ENCODE measurements at regions not wholly inside any gene's neighbourhood (a gene's known extent, or its start where the extent isn't known, plus 50 kb on each side); places are given as distances from the start of the nearest gene placed in this dataset.

DNA sequence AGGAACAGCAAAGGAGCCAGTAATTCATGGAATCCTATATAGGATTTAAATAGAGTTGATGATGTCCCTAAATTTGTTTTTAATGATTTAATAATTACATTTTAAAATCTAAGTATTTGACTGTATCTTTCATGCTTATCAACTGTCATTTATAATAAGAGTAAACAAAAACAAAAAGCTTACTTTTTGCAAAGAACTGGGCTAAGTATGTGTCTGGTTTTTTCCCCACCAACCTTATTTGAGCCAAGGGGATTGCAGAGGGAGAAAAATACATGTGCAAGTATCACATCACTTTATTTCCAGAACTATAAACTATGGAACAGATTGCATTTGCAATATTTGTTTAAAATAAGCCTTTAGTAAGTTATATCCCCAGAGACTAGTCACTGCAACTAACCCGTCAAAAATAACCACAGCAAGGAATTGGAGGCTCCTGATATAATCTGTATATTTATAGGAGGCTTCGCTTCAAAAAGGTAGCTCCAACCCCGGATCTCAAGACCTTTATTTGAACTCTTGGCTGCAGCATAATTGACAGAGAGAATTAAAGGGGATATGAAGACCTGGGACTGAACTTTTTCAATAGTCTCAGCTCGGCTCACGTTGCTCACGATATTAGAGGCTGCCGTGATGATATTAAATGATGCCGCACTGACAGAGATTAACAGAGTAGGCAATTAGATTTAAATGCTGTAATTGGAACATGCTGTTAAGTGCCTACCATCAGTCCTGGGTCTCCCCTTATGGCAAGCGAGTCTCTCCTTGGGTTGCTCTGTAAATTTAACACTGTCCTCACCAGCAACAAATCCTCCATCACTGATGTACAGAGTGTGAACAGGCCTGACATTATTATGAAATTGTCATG is 329.1 kb upstream of the NFIA start:
- H3K36me3 ChIP-seq (ENCODE audit: insufficient read depth, low read length), result no peaks in the 10 kb centered on the region
- no peak overlapping the region for H3K27ac ChIP-seq
- no peaks in the 10 kb centered on the region for H3K9me3 ChIP-seq (ENCODE audit: low read depth, low read length)
- no peak overlapping the region for H3K4me3 ChIP-seq
- H3K9ac ChIP-seq (ENCODE audit: insufficient read length), result no peak overlapping the region
- no peak for DNase-seq (ENCODE audit: low read depth, low spot score)
- TF ChIP-seq EZH2 (IDR thresholded peaks at IDR 0.05) (no peak), FOXP2 (optimal IDR thresholded peaks at IDR 0.05; ENCODE audit: control extremely low read depth, extremely low read length, insufficient read depth) (no peak), POLR2AphosphoS5 (IDR thresholded peaks at IDR 0.05; ENCODE audit: borderline replicate concordance, low read depth, low read length) (no peak)

DNA sequence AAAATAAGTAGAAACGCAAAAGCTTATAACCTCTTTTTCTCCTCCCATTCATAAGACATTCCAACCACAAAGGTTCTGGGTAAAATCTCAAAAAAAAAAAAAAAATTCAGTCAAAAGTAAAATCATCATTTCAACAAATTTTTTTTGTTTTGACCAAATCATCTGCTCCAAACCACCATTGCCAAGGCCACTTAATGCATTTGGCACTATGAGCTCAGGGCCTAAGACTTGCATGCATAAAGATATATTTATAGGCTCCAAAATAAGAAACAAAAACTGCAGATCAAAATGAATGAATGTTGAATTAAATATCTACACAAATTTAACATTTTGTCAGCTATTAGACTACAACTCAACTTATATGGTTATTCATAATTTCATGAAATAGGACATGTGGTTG is 331.1 kb upstream of the NFIA start:
- TF ChIP-seq POLR2AphosphoS5 (IDR thresholded peaks at IDR 0.05; ENCODE audit: borderline replicate concordance, low read depth, low read length), result no peak
- TF ChIP-seq FOXP2 (optimal IDR thresholded peaks at IDR 0.05; ENCODE audit: control extremely low read depth, extremely low read length, insufficient read depth), result no peak
- TF ChIP-seq EZH2 (IDR thresholded peaks at IDR 0.05), result no peak
- no peak overlapping the region for H3K27ac ChIP-seq
- no peak overlapping the region for H3K4me3 ChIP-seq
- no peak for DNase-seq (ENCODE audit: low read depth, low spot score)
- H3K9me3 ChIP-seq (ENCODE audit: low read depth, low read length), result no peaks in the 10 kb centered on the region
- no peak overlapping the region for H3K9ac ChIP-seq (ENCODE audit: insufficient read length)
- no peaks in the 10 kb centered on the region for H3K36me3 ChIP-seq (ENCODE audit: insufficient read depth, low read length)

DNA sequence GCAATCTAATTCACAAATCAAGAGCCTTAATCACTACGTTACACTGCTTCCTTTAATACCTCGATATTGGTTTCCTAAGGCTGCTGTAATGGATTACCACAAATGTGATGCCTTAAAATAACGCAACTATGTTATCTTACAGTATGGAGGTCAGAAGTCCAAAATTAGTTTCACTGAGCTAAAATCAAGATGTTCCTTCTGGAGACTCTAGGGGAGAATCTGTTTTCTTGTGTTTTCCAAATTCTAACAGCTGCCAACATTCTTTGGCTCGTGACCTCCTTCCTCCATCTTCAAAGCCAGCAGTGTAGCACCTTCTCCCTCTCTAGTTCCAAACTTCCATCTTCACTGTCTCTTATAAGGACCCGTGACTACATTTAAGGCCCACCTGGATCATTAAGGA is 335.0 kb upstream of the NFIA start:
- DNase-seq (ENCODE audit: low read depth, low spot score), result no peak
- no peak overlapping the region for H3K4me3 ChIP-seq
- TF ChIP-seq POLR2AphosphoS5 (IDR thresholded peaks at IDR 0.05; ENCODE audit: borderline replicate concordance, low read depth, low read length) (no peak), FOXP2 (optimal IDR thresholded peaks at IDR 0.05; ENCODE audit: control extremely low read depth, extremely low read length, insufficient read depth) (no peak), EZH2 (IDR thresholded peaks at IDR 0.05) (no peak)
- H3K9ac ChIP-seq (ENCODE audit: insufficient read length), result no peak overlapping the region
- H3K9me3 ChIP-seq (ENCODE audit: low read depth, low read length), result no peaks in the 10 kb centered on the region
- H3K27ac ChIP-seq, result no peak overlapping the region
- no peaks in the 10 kb centered on the region for H3K36me3 ChIP-seq (ENCODE audit: insufficient read depth, low read length)

DNA sequence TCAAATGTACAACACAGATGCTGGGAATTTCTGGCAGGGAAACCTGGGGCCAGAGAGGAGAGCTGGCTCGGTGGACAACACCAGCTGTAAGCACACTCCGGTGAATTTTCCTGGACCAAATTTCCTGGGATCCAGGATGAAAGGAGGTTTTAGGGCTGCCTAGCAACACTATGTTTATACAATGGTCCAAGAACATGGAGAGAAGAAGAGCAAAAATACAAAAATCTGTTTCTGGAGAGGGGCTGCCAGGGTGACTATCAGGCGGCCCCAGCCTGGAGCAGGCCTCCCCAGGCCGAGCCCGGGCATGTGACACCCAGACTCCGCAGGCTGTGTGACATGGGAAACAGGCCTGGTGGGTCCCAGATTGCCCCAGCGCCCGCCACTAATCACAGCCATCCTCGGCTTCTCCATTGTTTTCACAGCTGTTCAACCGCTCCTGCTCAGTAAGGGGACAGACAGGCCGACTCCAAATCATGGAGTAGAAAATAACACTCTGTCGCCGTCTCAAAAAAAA is 336.0 kb upstream of the NFIA start:
- no peak for DNase-seq (ENCODE audit: low read depth, low spot score)

DNA sequence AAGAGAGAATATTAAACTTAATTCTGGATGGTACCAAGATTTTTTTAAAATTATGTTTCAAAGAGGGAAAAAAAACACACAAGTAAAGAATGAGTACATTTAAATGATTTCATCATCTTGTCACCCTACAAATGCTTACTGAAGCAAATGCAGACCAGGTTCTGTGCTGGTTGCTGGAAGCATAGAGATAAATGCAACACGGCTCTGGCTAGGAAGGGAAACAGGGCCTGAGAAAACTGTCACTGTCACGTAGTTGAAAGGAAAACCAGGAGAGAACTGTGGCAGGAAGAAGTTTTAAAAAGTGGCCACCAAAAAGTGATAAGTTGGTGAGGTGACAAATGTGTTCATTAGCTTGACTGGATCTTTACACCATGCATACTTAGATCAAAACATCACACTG is 336.9 kb upstream of the NFIA start:
- TF ChIP-seq EZH2 (IDR thresholded peaks at IDR 0.05) (no peak), FOXP2 (optimal IDR thresholded peaks at IDR 0.05; ENCODE audit: control extremely low read depth, extremely low read length, insufficient read depth) (no peak), POLR2AphosphoS5 (IDR thresholded peaks at IDR 0.05; ENCODE audit: borderline replicate concordance, low read depth, low read length) (no peak)
- H3K27ac ChIP-seq, result no peak overlapping the region
- no peak overlapping the region for H3K4me3 ChIP-seq

More for the DNA sequence above, 336.0 kb upstream of the NFIA start:
- Histone ChIP-seq H3K27ac (no peak overlapping the region), H3K9me3 (ENCODE audit: low read depth, low read length) (no peaks in the 10 kb centered on the region), H3K36me3 (ENCODE audit: insufficient read depth, low read length) (no peaks in the 10 kb centered on the region), H3K4me3 (no peak overlapping the region), H3K9ac (ENCODE audit: insufficient read length) (no peak overlapping the region)
- TF ChIP-seq EZH2 (IDR thresholded peaks at IDR 0.05) (no peak), POLR2AphosphoS5 (IDR thresholded peaks at IDR 0.05; ENCODE audit: borderline replicate concordance, low read depth, low read length) (no peak), FOXP2 (optimal IDR thresholded peaks at IDR 0.05; ENCODE audit: control extremely low read depth, extremely low read length, insufficient read depth) (no peak)

DNA sequence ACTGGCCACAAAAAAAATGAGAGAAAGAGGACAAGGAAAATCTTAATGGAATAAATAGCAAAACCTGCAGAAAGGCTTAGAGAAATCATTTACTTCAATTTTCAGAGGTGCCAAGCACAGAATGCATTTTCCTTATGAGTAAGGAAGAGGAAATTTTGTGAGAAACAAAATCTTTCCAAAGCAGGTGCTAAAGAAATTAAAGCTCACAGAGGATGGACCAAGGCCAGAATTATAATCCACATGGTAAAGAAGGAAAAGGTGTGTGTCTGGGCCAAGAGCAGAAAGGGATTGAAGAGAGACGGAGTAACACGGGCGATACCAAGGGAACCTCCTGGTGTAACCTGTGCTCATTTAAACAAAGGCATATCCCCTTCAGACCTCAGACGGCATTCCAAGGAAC is 340.0 kb upstream of the NFIA start:
- DNase-seq (ENCODE audit: low read depth, low spot score), result no peak
- TF ChIP-seq FOXP2 (optimal IDR thresholded peaks at IDR 0.05; ENCODE audit: control extremely low read depth, extremely low read length, insufficient read depth) (no peak), POLR2AphosphoS5 (IDR thresholded peaks at IDR 0.05; ENCODE audit: borderline replicate concordance, low read depth, low read length) (no peak), EZH2 (IDR thresholded peaks at IDR 0.05) (no peak)
- Histone ChIP-seq H3K36me3 (ENCODE audit: insufficient read depth, low read length) (no peaks in the 10 kb centered on the region), H3K4me3 (no peak overlapping the region), H3K9ac (ENCODE audit: insufficient read length) (no peak overlapping the region), H3K27ac (no peak overlapping the region), H3K9me3 (ENCODE audit: low read depth, low read length) (no peaks in the 10 kb centered on the region)

More for the DNA sequence above, 336.9 kb upstream of the NFIA start:
- no peaks in the 10 kb centered on the region for H3K9me3 ChIP-seq (ENCODE audit: low read depth, low read length)
- H3K36me3 ChIP-seq (ENCODE audit: insufficient read depth, low read length), result no peaks in the 10 kb centered on the region
- no peak overlapping the region for H3K9ac ChIP-seq (ENCODE audit: insufficient read length)
- DNase-seq (ENCODE audit: low read depth, low spot score), result no peak

DNA sequence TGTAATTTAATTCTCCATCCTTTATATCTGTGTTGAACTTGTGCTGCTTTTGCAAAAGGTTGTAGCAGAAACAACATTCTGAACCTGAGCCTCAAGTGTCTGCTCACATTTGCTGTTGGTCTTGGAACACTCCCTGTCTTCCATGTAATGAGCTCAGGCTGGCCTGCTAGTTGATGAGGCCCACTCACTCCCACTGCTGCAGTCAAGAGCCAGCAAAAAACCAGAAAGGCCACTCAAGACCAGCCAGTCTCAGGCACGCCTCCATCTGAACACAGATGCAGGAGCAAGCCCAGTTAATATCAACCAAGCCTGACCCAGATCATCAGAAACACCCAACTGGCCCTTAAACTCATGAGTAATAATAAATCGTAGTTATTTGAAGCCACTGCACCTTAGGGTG is 342.2 kb upstream of the NFIA start:
- no peak for DNase-seq (ENCODE audit: low read depth, low spot score)
- H3K9ac ChIP-seq (ENCODE audit: insufficient read length), result no peak overlapping the region
- H3K27ac ChIP-seq, result no peak overlapping the region
- no peaks in the 10 kb centered on the region for H3K9me3 ChIP-seq (ENCODE audit: low read depth, low read length)
- no peak for TF ChIP-seq POLR2AphosphoS5 (IDR thresholded peaks at IDR 0.05; ENCODE audit: borderline replicate concordance, low read depth, low read length)
- TF ChIP-seq EZH2 (IDR thresholded peaks at IDR 0.05), result no peak
- TF ChIP-seq FOXP2 (optimal IDR thresholded peaks at IDR 0.05; ENCODE audit: control extremely low read depth, extremely low read length, insufficient read depth), result no peak
- H3K36me3 ChIP-seq (ENCODE audit: insufficient read depth, low read length), result no peaks in the 10 kb centered on the region
- H3K4me3 ChIP-seq, result no peak overlapping the region

DNA sequence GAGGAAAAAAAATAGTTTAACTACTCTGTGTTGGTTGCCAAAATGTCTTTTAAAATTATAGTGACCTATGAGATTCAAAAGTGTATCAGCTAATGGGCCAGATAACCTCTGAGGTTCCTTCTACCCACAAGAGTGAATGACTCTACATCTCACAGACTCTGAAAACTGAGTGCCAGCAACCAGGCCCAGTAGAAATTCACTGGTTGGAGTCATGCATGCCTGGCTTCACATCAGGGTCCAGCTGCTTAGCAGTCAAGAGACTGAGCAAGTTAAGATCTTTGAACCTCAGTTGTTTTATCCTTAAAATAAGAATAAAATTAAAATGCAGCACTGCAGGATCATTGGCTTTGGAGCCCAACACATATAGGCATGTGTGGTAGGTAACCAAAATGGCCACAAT is 342.6 kb upstream of the NFIA start:
- Histone ChIP-seq H3K9me3 (ENCODE audit: low read depth, low read length) (no peaks in the 10 kb centered on the region), H3K9ac (ENCODE audit: insufficient read length) (no peak overlapping the region), H3K36me3 (ENCODE audit: insufficient read depth, low read length) (no peaks in the 10 kb centered on the region), H3K4me3 (no peak overlapping the region), H3K27ac (no peak overlapping the region)
- DNase-seq (ENCODE audit: low read depth, low spot score), result no peak
- no peak for TF ChIP-seq FOXP2 (optimal IDR thresholded peaks at IDR 0.05; ENCODE audit: control extremely low read depth, extremely low read length, insufficient read depth)
- TF ChIP-seq POLR2AphosphoS5 (IDR thresholded peaks at IDR 0.05; ENCODE audit: borderline replicate concordance, low read depth, low read length), result no peak
- TF ChIP-seq EZH2 (IDR thresholded peaks at IDR 0.05), result no peak

Data from SK-N-MC (cell line).